ENCODE measurements at regions not wholly inside any gene's neighbourhood (a gene's known extent, or its start where the extent isn't known, plus 50 kb on each side); places are given as distances from the start of the nearest gene placed in this dataset.

- WGBS, 3 donors = 65 to 75% (median 65%) methylated on average over 10 of the region's 10 CpGs
- intact Hi-C loops (cut with DNase I) = no loop called here
- no peak for TF ChIP-seq POLR2A (IDR thresholded peaks at IDR 0.05)
- no peak for TF ChIP-seq EP300 (IDR thresholded peaks at IDR 0.05)
- TF ChIP-seq, protein P1, sequence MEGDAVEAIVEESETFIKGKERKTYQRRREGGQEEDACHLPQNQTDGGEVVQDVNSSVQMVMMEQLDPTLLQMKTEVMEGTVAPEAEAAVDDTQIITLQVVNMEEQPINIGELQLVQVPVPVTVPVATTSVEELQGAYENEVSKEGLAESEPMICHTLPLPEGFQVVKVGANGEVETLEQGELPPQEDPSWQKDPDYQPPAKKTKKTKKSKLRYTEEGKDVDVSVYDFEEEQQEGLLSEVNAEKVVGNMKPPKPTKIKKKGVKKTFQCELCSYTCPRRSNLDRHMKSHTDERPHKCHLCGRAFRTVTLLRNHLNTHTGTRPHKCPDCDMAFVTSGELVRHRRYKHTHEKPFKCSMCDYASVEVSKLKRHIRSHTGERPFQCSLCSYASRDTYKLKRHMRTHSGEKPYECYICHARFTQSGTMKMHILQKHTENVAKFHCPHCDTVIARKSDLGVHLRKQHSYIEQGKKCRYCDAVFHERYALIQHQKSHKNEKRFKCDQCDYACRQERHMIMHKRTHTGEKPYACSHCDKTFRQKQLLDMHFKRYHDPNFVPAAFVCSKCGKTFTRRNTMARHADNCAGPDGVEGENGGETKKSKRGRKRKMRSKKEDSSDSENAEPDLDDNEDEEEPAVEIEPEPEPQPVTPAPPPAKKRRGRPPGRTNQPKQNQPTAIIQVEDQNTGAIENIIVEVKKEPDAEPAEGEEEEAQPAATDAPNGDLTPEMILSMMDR (IDR thresholded peaks at IDR 0.05) = no peak
- H3K27ac ChIP-seq = no peak overlapping the region
- DNase-seq = no peak
- no peak overlapping the region for H3K4me3 ChIP-seq
- H3K4me1 ChIP-seq (ENCODE audit: insufficient read depth) = peaks cover 3% of the 10 kb centered on the region
- H3K36me3 ChIP-seq = no peaks in the 10 kb centered on the region
- H3K9me3 ChIP-seq = no peaks in the 10 kb centered on the region
- H3K27me3 ChIP-seq = no peaks in the 10 kb centered on the region
Observed at GRCh38 chr9:573691-574410, 267.6 kb upstream of the DMRT1 start.

DNA sequence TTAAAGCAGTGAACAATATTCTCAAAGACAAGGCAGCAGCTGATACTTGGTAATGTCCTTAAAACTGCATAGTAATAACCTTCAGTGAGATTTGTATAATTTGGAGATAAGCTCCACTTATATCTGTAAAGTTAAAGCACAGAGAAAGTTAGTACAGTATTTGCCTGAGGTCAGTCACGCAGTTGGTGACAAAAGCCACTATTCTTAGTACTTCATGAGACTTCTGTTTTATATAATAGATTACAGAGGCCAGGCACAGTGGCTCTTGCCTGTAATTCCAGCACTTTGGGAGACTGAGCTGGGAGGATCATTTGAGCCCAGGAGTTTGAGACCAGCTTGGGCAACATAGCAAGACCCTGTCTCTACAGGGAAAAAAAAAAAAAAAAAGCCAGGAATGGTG is 266.4 kb upstream of the DMRT1 start:
- intact Hi-C loops (cut with DNase I) = no loop called here
- Histone ChIP-seq H3K27ac (no peak overlapping the region), H3K27me3 (no peaks in the 10 kb centered on the region), H3K4me3 (no peak overlapping the region), H3K36me3 (no peaks in the 10 kb centered on the region), H3K4me1 (ENCODE audit: insufficient read depth) (peaks cover 1% of the 10 kb centered on the region), H3K9me3 (no peaks in the 10 kb centered on the region)
- TF ChIP-seq EP300 (IDR thresholded peaks at IDR 0.05) (no peak), POLR2A (IDR thresholded peaks at IDR 0.05) (no peak)
- TF ChIP-seq, protein P1 (IDR thresholded peaks at IDR 0.05) = no peak
- WGBS, 3 donors = 89 to 99% (median 91%) methylated on average over 1 of the region's 1 CpG
- no peak for DNase-seq

- Histone ChIP-seq H3K27ac (no peak overlapping the region), H3K4me1 (ENCODE audit: insufficient read depth) (no peaks in the 10 kb centered on the region), H3K27me3 (no peaks in the 10 kb centered on the region), H3K4me3 (no peak overlapping the region), H3K9me3 (no peaks in the 10 kb centered on the region), H3K36me3 (no peaks in the 10 kb centered on the region)
- WGBS, 3 donors = 95 to 97% (median 96%) methylated on average over 34 to 39 of the region's 39 CpGs
- TF ChIP-seq, protein P1 (IDR thresholded peaks at IDR 0.05) = no peak
- TF ChIP-seq EP300 (IDR thresholded peaks at IDR 0.05) (no peak), POLR2A (IDR thresholded peaks at IDR 0.05) (no peak)
- DNase-seq = no peak
- intact Hi-C loops (cut with DNase I) = no loop called here
Observed at GRCh38 chr9:580652-581342, 260.7 kb upstream of the DMRT1 start.

DNA sequence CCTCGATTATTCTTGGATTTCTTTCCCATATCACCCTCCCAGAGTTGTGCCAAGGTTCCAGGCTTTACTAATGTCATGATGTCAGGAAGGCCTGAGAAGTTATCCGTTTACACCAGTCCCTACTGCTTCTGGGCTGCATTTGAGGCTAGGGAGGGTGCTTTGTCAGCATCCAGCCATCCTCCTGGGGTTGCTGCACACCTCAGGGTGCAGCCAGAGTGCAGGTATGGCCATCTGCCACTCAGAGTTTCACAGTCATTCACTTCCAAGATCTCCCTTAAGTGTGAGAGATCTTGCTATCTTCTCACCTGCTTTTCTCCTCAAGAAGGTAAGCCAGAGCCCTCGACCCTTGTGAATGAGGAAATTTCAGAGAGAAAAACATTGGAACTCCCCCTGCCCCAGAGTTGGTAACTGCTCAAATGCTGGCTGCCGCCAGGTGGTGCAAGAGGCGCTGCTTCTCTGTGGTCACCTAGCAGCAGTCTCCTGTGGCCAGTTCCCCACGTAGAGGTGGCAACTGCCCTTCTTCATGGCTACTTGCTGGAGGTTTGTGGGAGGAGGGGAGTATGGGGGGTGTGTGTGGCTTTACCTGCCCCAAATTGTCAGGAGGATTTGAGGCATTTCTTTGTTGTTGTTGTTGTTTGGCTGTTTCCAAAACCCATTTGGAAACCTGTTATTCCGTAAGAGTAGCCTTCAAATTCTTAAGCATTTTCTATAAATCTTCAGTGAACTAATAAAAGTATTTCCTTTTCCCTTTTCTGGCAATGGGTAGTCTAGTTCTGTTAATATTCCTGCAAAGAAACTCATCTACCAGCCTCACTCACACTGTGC is 259.6 kb upstream of the DMRT1 start:
- no peak for DNase-seq
- intact Hi-C loops (cut with DNase I) = no loop called here
- H3K4me3 ChIP-seq = no peak overlapping the region
- H3K4me1 ChIP-seq (ENCODE audit: insufficient read depth) = no peaks in the 10 kb centered on the region
- H3K9me3 ChIP-seq = no peaks in the 10 kb centered on the region
- H3K36me3 ChIP-seq = no peaks in the 10 kb centered on the region
- H3K27me3 ChIP-seq = no peaks in the 10 kb centered on the region
- no peak overlapping the region for H3K27ac ChIP-seq
- TF ChIP-seq, protein P1 (IDR thresholded peaks at IDR 0.05) = no peak
- TF ChIP-seq POLR2A (IDR thresholded peaks at IDR 0.05) = no peak
- no peak for TF ChIP-seq EP300 (IDR thresholded peaks at IDR 0.05)
- 86 to 89% (median 88%) methylated on average over 7 of the region's 7 CpGs for WGBS, 3 donors
